ENCODE measurements at regions not wholly inside any gene's neighbourhood (a gene's known extent, or its start where the extent isn't known, plus 50 kb on each side); places are given as distances from the start of the nearest gene placed in this dataset.

DNA sequence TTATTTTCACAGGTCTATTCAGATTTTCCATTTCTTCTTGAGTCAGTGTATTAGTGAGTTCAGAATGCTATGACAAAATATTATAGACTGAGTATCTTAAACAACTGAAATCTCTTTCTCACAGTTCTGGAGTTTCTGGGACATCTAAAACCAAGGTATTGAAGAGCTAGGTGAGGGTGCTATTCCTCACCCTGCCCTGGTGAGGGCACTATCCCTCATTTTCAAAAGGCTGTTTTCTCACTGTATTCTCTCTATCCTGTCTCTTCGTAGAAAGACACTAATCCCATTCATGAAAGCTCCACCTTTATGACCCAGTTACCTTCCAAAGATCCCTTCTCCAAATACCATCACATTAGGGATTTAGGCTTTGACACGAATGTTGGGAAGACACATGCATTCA is 1617.1 kb downstream of the PCDH9 start:
- H3K4me1 ChIP-seq (ENCODE audit: low read depth) = no peaks in the 10 kb centered on the region
- H3K4me3 ChIP-seq = no peak overlapping the region
- no peak for TF ChIP-seq CTCF (IDR thresholded peaks at IDR 0.05)
- H3K36me3 ChIP-seq (ENCODE audit: low read depth) = no peaks in the 10 kb centered on the region
- intact Hi-C loops (cut with DNase I, micrococcal nuclease) = no loop called here
- no peak for DNase-seq
- ATAC-seq = no peak
- peaks cover 7% of the 10 kb centered on the region for H3K9me3 ChIP-seq

- DNase-seq (no peak), ATAC-seq (no peak)
- H3K4me3 ChIP-seq = no peak overlapping the region
- intact Hi-C loops (cut with DNase I, micrococcal nuclease) = no loop called here
- no peaks in the 10 kb centered on the region for H3K9me3 ChIP-seq
- H3K36me3 ChIP-seq (ENCODE audit: low read depth) = no peaks in the 10 kb centered on the region
- H3K4me1 ChIP-seq (ENCODE audit: low read depth) = no peaks in the 10 kb centered on the region
- no peak for TF ChIP-seq CTCF (IDR thresholded peaks at IDR 0.05)
Observed at GRCh38 chr13:65609350-65609749, 1620.8 kb downstream of the PCDH9 start.

GRCh38 chr13:65606622-65607021 is 1623.5 kb downstream of the PCDH9 start:
- DNase-seq (no peak), ATAC-seq (no peak)
- no peaks in the 10 kb centered on the region for H3K4me1 ChIP-seq (ENCODE audit: low read depth)
- H3K4me3 ChIP-seq = no peak overlapping the region
- no peaks in the 10 kb centered on the region for H3K9me3 ChIP-seq
- no peaks in the 10 kb centered on the region for H3K36me3 ChIP-seq (ENCODE audit: low read depth)
- intact Hi-C loops (cut with DNase I, micrococcal nuclease) = no loop called here
- TF ChIP-seq CTCF (IDR thresholded peaks at IDR 0.05) = no peak

GRCh38 chr13:65605396-65605795 is 1624.7 kb downstream of the PCDH9 start:
- intact Hi-C loops (cut with DNase I, micrococcal nuclease) = no loop called here
- Histone ChIP-seq H3K4me1 (ENCODE audit: low read depth) (no peaks in the 10 kb centered on the region), H3K9me3 (peaks cover 3% of the 10 kb centered on the region), H3K4me3 (no peak overlapping the region), H3K36me3 (ENCODE audit: low read depth) (no peaks in the 10 kb centered on the region)
- ATAC-seq (no peak), DNase-seq (no peak)
- TF ChIP-seq CTCF (IDR thresholded peaks at IDR 0.05) = no peak

- Histone ChIP-seq H3K4me1 (ENCODE audit: low read depth) (no peaks in the 10 kb centered on the region), H3K4me3 (no peak overlapping the region), H3K9me3 (peaks cover 3% of the 10 kb centered on the region), H3K36me3 (ENCODE audit: low read depth) (no peaks in the 10 kb centered on the region)
- intact Hi-C loops (cut with DNase I, micrococcal nuclease) = no loop called here
- DNase-seq (no peak), ATAC-seq (no peak)
- no peak for TF ChIP-seq CTCF (IDR thresholded peaks at IDR 0.05)
Observed at GRCh38 chr13:65603160-65603559, 1627.0 kb downstream of the PCDH9 start.

- Histone ChIP-seq H3K4me1 (ENCODE audit: low read depth) (no peaks in the 10 kb centered on the region), H3K9me3 (peaks cover 3% of the 10 kb centered on the region), H3K4me3 (no peak overlapping the region), H3K36me3 (ENCODE audit: low read depth) (no peaks in the 10 kb centered on the region)
- no peak for TF ChIP-seq CTCF (IDR thresholded peaks at IDR 0.05)
- no peak for ATAC-seq
- intact Hi-C loops (cut with DNase I, micrococcal nuclease) = no loop called here
- no peak for DNase-seq
Observed at GRCh38 chr13:65601855-65602254, 1628.3 kb downstream of the PCDH9 start.

Data from mucosa of descending colon (tissue), 3 donors.